HG03103 (cell line): ENCODE measurements at regions not wholly inside any gene's neighbourhood (a gene's known extent, or its start where the extent isn't known, plus 50 kb on each side); places are given as distances from the start of the nearest gene placed in this dataset.

Experiments used
- ATAC-seq: cut with Tn5 transposase; IDR thresholded peaks from one replicate; pipeline ENCODE4 v1.9.1; 2021; ENCODE audit warnings: low read depth; ENCODE audit not compliant: unreplicated experiment

DNA sequence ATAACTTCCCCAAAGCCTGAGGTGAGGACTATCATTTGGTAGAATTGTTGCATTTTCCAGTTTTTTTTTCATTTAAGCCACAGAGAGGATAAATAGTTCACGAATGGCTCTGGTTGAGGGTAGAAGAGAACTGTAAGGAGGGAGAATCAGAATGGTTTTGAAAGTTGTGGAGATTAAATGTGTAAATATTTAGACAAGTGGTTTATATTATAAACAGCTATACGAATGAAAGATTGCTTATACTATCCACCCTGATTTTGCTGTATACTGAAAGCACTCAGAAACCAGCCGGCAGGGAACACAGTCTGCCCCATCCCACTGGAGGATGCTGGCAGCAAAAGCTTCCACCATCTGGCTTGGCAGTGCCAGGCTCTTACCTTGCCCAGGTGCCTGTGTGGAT, 341.1 kb downstream of the RAPGEF2 start:
- ATAC-seq = no peak

DNA sequence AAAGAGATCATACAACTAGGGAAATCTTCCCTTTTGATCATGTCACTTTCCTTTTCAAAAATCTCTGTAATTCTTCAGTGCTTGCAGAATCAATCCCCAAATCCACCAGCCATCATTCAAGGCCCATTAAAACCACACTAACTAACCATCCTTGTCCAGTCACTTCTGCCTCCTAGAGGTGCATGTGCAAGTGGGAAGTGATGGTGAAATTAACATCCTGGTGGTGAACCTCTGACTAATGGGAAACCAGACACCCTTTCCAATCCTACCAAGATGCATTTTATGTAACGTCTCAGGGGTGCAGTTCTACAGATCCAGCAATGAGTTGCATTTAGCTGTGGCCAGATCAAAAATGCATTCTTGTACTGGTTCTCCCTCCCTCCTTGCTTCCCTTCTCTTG, 341.8 kb downstream of the RAPGEF2 start:
- no peak for ATAC-seq

DNA sequence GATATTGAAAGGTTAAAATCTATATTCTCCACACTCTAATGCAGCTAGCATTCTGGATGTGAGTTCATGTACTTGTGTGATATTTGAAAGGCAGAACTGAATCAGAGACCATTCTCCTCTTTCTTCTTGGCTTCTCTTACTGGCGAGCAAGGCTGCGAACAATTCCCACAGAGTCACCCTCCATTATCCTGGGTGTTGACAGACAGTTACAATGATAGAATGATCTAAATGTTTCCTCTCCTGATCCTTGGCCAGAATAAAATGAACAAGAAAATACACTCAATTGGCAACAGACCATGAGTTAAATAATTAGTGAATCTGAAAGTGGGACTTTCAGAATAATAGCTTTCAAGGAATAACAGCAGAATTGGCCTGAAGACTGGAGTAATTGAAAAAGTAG, 342.8 kb downstream of the RAPGEF2 start:
- ATAC-seq = no peak

DNA sequence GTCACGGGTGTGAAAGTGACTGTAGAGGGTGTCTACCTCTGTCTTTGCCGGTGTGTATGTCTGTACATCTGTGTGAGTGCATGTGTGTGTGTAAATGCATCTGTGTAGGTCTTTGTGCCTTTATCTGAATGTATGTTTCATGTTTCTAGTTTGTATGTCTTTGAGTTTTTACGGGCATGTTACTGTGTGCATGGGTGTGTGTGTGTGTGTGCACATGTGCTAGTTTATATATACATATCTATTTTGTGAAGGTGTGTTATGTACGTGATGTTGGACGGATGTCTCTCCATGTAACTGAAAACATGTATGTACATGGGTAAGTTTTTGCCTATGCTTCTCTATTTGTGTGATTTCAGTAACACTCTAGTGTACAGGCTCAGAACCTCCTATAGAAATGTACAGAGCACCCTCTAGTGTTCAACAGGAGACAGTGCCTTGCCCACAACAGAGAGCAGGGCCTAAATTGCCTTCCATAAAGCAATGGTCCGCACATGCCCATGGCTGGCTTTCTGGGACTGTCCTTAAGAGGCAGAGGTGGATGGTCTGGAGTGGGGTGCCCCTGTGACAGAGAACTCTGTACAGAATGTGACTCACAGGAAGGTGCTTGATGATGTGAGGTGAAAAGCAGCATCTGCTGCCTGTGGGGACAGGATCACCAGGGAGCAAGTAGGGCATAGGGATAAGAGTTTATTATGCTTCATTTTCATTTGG, 343.5 kb downstream of the RAPGEF2 start:
- ATAC-seq = peak; percentile 99

DNA sequence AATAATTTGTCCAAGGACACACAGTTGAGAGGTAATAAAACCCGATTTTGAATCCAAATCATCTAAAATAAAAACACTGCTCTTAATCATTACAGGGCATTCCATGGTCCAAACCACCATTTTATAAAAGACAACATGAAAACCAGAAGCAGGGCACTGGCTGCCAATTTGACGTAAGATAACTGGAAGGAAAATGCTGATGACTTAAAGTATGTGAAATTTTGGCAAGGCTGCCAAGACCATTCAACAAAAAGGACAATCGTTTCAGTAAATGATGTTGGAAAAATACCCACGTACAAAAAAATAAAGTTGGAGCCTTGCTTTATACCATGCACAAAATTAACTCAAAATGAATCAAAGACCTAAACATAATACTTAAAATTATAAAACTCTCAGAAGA, 344.4 kb downstream of the RAPGEF2 start:
- no peak for ATAC-seq

DNA sequence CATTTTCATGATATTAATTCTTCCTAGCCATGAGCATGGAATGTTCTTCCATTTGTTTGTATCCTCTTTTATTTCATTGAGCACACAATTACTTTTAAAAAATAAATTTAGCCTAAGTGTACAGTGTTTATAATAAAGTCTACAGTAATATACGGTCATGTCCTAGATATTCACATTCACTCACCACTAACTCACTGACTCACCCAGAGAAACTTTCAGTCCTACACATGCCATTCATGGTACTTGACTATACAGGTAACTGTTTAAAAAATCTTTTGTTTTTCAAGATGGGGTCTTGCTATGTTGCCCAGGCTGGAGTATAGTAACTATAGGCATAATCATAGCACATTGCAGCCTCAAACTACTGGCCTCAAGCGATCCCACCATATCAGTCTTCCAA, 348.1 kb downstream of the RAPGEF2 start:
- no peak for ATAC-seq

DNA sequence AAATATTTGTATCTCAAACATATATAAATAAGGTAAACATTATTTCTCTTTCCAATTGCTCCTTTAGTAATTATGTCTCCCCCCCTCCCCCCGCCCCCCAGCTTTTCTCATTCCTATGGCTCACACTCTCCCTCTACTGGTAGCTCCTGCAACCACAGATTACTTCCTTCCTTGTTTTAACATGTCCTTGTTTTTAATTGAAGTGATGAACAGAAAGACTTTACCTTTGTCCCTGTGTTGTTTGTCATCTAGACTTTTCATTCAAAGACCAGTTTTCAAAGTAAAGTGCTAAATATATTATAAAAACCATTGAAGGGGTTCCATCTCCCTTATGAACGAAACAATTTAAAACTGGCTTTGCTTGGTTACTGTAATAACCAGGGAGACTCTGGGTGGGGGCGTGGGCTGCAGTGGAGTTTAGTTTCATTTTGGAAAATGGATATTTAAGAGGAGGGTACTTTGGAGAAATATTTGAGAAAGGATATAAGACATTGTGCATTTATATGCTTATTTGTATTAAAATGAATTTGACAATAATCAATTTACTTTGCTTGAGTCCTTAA, 352.9 kb downstream of the RAPGEF2 start:
- peak; percentile 58 for ATAC-seq

DNA sequence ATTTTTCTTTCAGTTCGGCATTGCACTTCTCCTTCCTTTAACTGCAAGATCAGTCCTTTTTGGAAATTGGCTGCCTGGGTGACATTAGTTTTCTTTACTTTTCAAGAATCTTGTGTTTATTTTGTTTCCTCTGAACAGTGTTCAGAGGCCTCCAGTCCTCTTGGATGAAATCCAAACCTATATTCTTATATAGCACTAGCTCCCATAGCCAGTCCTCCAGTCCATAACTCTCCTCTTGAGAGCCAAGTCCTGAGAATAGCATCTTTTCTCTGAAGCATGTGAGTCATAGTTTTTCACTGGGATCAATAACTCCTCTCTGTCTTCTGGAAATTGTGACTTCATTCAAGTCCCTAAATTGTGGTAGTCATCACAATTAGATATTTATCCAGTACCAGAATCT, 357.5 kb downstream of the RAPGEF2 start:
- no peak for ATAC-seq

DNA sequence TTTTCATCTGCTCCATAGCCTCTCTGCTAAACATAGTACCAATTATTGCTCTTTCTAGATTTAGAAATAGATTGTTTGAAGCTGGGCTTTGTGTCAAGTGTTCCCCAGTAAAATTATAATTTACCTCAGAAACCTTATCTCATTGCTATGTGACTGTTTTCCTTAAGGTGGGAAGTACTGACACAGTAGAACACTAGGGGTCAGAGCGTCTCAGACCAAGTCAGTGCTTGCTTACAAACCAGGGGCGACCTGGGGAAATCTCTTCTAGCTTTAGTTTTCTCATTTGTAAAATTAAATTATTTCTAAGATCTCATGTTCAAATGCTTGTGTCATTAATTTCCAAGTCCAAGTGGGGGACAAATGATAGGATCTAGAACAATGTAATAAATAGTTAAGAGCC, 360.4 kb downstream of the RAPGEF2 start:
- no peak for ATAC-seq

DNA sequence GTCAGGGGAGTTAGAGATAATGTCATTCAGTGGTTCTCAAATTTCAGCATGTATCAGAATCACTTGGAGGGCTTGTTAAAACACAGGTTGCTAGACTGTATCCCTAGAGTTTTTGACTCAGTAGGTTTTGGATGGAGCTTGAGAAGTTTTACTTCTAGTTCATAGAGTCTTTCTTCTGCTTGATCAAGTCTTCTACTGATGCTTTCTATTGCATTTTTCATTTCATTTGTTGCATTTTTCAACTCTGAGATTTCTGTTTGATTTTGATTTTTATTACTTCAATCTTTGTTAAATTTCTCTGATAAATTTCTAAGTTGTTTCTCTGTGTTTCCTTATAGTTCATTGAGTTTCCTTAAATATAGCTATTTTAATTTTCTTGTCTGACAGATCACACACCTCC, 361.4 kb downstream of the RAPGEF2 start:
- no peak for ATAC-seq

DNA sequence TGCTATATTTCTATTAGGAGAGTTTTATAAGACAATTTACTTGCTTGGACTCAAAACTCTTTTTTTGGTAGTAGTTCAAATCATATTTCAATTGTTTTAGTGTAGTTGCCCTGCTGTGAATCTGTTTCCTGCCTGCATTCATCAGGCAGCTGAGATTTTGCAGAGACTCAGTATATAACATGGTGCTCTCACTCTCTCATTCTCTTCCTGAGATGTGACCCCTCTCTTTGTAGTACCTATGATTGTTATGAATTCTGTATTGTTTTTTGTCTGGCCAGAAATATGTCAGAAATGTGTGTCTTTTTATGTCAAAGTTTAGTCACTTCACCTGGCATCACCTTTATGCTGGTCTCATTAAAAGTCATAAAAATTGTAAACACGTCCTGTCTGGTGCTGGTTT, 374.0 kb downstream of the RAPGEF2 start:
- ATAC-seq = no peak

DNA sequence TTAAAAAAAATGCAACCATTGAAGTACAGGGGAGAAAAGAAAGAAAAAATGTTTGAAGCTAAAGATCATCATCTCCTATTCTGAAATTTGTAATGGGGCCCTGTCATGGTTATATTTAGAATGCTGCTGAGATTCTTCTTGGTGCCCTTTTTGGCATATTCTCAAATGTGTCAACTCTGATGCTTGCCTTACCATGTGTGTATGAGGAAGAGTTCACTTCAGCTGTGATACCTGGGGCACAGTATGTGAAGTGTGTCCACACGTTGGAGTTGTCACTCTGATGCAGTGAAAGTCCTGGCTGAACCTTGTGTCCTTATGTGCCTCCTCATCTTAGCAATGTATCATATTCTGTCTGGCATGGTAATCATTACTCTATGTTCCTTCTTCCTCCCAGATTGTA, 377.9 kb downstream of the RAPGEF2 start:
- ATAC-seq = no peak

DNA sequence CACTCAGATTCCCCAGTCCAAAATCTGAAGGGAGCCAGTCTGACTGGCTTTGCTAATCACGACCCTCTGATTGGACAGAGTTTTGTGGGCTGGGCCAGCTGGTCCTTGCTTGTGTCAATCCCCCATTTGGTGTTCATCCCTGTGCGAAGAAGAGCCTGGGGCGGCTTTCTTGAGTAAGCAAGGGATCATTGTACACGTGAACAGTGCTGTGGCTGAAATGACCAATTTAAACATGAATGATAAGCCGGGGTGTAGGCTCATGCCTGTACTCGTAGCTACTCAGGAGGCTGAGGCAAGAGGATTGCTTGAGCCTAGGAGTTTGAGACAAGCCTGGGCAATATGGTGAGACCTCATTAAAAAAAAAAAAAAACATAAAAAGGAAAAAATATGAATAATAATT, 379.1 kb downstream of the RAPGEF2 start:
- no peak for ATAC-seq

DNA sequence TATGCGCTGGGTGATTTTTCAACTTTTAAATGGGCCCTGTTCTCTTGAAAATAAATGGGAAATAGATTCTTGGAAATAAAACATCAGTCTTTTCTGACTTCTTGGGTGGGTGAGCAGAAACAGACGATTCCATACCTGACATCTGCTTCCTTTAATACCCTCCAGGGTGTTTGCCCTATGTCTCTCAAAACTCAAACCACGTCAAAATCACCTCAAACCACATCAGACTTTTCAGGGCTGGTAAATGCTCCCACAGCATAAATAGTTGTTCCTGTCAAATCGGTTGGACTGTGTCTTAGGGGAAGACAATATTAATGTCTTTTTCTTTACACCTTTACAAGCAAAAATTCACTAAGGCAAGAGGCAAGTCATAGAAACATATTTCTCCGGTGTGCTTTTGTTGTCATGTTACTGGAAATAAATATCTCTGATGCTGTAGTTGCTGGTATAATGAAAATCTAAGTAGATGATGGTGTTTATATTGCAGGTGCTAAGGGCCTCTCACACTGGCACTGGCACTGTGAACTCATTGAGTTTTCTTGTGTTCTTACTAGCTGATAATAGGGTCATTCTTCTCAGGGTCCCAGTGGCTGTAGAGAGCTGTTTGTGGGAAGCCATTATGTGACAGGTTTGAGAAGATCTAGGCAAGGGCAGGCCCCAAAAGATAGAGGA, 380.4 kb downstream of the RAPGEF2 start:
- no peak for ATAC-seq

DNA sequence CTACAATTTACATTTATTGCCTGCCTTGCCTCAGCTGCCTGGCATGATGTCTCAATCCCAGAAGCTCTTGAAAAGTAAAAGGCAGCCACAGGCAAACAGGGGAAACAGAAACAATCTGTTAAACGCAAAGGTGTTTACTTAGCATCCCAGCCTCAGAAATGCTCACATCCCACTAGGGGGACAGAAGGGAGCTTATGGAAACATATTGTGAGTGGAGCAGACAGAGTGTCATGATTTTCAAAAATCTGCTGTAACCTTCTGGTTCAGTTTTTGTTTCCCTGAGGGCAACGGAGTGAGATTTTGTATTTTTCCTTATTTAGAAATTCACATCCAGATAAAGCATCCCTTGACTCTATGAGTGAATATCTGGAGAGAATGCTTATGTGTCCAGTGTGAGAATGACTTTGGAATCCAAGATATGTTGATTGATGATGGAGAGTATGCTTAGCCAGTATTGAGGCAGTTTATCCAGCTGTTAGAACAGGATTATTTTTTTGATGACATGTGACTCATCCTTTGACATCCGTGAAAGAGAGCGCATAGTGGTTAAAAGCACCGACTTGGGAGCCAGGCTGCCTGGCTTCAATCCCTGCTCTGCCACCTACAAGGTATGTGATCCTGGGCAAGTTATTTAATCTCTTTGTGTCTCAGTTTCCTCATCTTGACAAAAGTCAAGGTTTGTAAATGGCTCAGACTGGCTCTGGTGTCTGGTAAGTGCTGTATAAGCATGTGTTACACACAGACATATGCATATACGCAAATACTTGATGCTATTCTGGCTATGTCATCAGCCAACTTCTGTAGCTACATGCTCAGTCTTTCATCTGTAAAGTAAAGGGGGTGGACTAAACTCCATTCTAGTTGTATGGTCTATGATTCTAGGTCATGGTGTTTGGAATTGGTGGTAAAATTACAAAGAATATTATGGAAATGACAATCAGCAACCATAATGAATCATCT, 381.2 kb downstream of the RAPGEF2 start:
- ATAC-seq = no peak

DNA sequence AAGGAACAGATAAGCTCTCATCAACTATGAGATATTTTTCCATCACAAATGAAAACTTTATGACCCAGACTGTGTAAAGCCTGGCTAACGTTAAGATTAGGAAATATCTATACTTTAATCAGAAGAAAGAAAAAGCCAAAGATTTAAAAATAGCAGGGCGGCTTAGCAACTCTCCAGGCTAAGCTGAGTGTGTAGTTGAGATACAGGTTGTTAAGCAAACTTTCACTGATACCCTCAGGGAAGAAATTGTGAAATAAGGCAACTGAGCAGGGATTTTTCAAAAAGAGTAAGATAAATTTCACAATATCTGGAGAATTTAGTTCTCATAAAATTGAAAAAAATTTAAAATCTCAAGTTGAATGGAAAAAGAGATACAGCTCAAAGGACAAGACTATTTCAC, 382.0 kb downstream of the RAPGEF2 start:
- no peak for ATAC-seq

DNA sequence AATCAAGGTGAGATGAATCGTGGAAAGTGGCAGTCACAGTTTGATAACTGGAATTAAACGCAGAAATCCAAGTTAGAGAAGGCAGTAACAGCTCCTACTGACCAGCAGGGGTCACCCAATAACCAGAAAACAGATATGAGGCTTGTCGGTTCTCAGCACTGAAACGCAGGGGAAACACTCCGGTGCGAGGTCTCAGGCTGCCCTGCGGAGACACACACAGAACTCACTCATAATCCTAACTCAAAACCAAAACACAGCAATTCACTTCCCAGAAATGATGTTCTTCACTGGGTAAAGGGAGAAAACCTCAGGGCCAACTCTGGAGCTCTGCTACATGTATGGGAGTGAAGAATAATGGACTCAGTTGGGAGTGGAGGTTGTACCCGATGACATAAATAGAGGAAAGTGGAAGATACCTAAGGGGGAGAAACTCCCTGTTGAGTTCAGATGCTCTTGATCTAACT, 384.4 kb downstream of the RAPGEF2 start:
- ATAC-seq = peak; percentile 94

DNA sequence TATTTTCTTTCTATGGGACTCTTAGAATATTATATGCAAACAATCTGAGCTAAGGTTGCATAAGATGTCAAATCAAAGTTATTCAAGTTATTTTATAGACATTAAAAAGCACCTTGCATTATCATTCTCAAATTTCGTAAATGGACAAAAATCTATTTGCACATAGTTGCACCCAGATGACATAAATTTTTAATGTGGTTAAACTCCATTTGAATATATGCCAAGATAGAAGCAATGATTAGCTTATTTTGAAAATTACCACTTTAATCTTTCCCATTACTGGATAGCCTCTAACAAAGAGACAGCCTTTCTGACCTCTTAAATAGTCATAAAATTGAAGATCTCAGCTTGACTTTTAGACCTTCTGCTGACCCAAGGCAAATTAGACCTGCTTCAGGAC, 386.8 kb downstream of the RAPGEF2 start:
- no peak for ATAC-seq

DNA sequence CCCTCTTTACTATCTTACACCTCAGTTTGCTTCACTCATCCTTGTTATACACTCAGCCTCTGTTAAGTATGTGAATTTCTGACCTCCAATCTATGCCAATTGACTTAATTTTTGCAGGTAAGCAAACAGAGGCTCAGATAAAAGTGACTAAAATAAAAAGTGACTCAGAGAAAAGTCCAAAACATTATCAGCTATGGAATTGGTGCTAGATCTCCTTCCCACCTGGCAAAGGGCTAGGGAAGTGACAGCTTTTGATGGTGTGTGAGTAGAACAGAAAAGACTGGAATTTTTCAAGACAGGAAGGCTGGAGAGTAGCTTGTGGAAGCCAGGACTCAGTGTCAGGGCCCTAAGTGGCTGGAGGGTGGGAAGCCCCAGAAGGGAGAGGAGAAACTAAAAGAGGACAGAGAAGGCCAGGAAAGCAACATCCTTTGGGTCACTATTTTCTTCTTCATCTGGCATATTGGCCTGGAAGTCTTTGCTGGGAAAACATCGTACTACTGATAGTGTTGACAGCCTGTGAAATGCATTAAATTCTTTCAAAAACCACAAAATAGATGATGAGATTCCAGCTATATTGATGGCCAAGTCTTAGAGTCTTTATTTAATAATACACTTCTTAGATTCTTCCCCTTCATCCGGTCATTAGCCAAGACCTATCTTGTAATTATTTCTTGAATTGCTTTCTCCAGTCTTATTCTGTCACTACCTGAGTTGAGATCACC, 392.8 kb downstream of the RAPGEF2 start:
- no peak for ATAC-seq

DNA sequence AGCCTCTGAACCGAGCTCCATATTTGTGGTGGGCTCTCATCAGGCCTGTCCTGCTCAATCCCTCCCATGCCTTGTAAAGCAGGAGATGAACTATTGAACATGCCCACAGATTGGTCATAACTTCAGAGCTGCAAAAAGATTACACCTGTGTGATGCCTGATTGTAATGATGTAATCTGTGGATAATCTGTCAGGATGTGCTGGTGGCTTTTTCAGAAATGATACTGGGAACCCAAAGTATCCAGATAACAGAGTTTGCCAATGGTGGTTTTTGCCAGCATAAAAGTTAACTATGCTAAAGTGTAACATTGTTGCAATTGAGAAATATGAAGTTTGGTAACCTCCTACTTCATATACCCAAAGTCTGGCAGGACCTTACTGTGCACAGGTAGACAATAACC, 393.4 kb downstream of the RAPGEF2 start:
- no peak for ATAC-seq
